SH-SY5Y (cell line): ENCODE measurements at regions not wholly inside any gene's neighbourhood (a gene's known extent, or its start where the extent isn't known, plus 50 kb on each side); places are given as distances from the start of the nearest gene placed in this dataset.

ENCODE experiments used
- GATA2 ChIP-seq: IDR thresholded peaks from 2 replicates; pipeline ENCODE4 v1.6.1; 2011; ENCODE audit warnings: mild to moderate bottlenecking, low read depth, low read length
- GATA3 ChIP-seq: IDR thresholded peaks from 2 replicates; pipeline ENCODE4 v1.6.1; 2011; ENCODE audit warnings: low read depth, mild to moderate bottlenecking, low read length, moderate library complexity

- TF ChIP-seq GATA2, result no peak
- TF ChIP-seq GATA3, result no peak
Measured at GRCh38 chr6:144862769-144863168, 577.6 kb downstream of the UTRN start.
